ENCODE measurements at regions not wholly inside any gene's neighbourhood (a gene's known extent, or its start where the extent isn't known, plus 50 kb on each side); places are given as distances from the start of the nearest gene placed in this dataset.

DNA sequence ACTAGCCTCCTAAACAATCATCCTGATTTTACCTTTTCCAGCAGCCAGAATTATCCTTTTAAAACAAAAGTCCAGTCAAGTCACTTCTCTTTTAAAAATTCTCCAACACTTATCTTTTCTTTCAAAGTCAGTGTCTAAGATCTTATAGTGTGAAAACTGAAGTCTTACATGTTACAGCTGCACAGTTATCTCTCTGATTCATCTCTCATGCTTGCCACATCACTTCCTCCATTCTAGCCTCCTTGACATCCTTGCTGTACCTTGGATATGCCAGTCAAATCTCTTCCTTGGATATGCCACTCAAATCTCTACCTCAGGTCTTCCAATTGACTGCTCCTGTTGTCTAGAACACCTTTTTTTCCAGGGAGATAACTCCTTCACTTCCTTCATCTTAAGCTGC, 361.7 kb upstream of the FTMT start:
- TF ChIP-seq, protein P1, sequence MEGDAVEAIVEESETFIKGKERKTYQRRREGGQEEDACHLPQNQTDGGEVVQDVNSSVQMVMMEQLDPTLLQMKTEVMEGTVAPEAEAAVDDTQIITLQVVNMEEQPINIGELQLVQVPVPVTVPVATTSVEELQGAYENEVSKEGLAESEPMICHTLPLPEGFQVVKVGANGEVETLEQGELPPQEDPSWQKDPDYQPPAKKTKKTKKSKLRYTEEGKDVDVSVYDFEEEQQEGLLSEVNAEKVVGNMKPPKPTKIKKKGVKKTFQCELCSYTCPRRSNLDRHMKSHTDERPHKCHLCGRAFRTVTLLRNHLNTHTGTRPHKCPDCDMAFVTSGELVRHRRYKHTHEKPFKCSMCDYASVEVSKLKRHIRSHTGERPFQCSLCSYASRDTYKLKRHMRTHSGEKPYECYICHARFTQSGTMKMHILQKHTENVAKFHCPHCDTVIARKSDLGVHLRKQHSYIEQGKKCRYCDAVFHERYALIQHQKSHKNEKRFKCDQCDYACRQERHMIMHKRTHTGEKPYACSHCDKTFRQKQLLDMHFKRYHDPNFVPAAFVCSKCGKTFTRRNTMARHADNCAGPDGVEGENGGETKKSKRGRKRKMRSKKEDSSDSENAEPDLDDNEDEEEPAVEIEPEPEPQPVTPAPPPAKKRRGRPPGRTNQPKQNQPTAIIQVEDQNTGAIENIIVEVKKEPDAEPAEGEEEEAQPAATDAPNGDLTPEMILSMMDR (IDR thresholded peaks at IDR 0.05): no peak
- TF ChIP-seq POLR2A (IDR thresholded peaks at IDR 0.05) (no peak), EP300 (IDR thresholded peaks at IDR 0.05) (no peak)
